HPDE6-E6E7 (cell line): ENCODE measurements at regions not wholly inside any gene's neighbourhood (a gene's known extent, or its start where the extent isn't known, plus 50 kb on each side); places are given as distances from the start of the nearest gene placed in this dataset.
A peak's percentile ranks its signal among the peaks of the same experiment; 100 is the strongest.

Experiments used
- DNase-seq: peaks from one replicate; pipeline ENCODE4 v3.0.0; 2011; ENCODE audit warnings: missing footprints; ENCODE audit errors: extremely low spot score

GRCh38 chr3:95923496-95924210 lies 890.7 kb upstream of the EPHA6 start:
- DNase-seq: peak; percentile 25

DNA sequence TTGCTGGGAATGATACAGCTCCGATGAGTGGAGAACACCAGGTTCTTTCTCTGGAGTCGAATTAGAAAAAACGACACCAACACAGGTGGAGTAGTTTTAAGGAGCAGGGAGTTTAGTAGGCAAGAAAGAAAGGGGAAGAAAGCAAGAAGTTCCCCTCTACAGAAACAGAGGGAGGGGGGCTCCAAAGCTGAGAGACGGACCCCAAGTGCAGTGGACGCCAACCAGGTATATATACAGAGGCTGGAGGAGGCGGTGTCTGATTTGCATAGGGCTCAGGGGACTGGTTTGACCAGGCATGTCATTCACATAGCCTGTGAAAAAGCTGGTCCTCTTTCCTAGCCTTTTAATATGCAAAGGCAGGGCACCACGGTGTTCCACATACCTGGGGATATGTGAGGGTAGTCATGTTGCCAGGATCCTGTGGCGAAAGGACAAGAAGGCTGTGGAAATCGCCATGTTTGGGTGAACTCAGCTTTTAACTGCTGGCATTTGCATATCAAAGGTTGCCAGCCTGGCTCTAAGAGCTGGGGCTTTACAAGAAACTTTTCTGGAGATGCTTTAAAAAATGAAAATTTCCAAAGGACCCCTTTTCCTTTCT lies 887.4 kb upstream of the EPHA6 start:
- DNase-seq: no peak

DNA sequence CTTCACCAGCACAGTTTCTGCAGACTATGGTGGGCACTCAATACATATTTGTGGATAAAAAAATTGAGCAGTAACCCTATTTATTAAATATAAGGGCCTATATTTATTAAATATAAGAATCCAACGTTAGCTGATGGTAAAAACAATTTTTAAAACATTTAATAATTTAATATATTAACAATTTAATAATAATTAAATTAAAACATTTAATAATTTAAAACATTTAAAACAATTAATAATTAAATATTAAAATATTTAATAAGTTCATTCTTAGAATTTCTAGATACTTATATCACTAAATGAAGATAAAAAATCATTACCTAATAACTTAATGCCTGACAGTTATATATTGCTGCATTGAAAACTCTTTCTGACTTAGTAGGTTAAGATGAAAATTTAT lies 880.2 kb upstream of the EPHA6 start:
- DNase-seq: no peak

DNA sequence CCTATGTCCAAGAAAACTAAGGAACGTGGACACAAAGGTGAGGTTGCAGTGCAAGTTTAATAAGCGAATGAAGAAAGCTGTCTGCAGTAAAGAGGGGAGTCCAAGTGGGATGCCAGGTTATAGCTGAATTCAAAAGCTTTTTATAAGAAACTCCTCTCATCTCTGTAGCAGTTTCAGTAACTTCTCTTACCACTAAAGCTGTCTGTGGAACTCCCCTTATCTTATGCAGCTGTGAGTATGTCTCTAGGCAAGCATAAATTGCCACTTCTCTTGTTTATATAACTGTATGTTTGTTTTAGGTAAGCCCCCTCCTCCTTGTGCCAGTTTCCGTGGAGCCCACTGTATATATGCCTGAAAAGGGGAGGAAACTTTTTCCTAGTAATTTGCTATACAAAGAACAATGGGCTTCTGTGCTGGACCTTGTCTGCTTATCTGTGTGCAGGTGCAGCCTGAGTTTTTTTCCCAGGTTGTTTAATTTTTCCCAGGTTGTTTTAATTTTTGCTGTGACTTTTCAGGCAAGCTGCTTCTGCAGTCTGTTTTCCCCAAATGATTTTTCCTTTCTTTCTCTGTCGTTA lies 875.1 kb upstream of the EPHA6 start:
- no peak for DNase-seq

DNA sequence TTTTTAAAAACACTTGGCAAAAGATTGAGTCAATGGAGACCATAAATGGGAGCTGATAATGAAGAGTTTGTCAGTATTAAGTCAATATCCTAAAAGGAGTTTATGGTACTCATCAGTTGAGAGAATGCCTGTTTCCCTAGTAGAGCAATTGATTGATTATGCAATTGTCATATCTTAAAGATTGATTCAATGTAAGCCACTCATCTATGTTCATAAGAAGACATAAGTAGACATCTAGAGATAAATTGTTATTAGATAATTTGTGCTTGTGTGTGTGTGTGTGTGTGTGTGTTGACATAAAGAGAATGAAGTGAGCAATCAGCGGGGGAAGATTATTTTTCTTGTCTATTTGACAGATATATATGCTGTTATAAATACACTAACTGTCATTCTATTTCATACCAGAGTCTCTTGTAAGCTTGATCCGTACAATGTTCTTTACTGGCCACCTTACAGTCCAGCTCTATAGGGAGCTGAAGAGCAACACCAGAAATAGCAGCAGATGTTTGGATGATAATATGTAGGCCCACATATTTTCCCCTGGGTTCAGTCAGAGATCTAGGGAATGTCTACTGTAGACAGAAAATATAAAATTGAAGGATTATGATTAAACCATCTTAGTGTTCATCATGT lies 848.6 kb upstream of the EPHA6 start:
- no peak for DNase-seq

- no peak for DNase-seq
Observed at GRCh38 chr3:95971573-95971972, 842.8 kb upstream of the EPHA6 start.

DNA sequence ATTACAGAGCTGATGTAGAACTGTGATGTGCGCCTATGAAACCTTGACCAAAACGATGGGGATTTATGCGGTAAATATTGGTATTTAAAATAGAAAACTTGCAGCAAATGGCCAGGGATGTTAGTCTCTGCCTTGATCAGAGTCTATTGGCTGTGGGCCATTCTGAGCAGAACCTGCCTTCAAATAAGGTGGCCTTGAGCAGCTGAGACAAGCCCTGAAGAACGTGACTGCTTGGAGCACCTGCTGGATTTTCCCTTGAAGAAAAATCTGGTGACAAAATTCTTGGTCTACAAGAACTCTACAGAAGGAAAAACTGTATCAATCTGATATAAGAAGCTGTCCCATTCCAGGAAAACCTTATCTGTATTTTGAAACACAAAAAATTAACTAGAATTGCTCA lies 820.1 kb upstream of the EPHA6 start:
- DNase-seq: no peak

DNA sequence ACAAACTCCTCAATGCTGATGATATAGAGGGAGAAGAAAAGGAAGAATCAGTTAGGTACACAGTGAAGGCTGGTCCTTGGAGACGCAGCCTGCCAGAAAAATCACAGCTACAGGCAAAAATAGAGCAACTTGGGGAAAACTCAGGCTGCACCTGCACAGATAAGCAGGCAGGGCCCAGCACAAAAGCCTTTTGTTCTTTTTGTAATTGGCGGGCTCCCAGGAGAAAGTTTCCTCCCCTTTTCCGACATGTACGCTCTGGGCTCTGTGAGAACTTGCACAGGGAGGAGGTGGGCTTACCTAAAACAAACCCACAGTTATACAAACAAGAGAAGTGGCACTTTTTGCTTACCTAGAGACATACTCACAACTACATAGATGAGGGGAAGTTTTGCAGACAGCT lies 813.4 kb upstream of the EPHA6 start:
- DNase-seq: no peak

DNA sequence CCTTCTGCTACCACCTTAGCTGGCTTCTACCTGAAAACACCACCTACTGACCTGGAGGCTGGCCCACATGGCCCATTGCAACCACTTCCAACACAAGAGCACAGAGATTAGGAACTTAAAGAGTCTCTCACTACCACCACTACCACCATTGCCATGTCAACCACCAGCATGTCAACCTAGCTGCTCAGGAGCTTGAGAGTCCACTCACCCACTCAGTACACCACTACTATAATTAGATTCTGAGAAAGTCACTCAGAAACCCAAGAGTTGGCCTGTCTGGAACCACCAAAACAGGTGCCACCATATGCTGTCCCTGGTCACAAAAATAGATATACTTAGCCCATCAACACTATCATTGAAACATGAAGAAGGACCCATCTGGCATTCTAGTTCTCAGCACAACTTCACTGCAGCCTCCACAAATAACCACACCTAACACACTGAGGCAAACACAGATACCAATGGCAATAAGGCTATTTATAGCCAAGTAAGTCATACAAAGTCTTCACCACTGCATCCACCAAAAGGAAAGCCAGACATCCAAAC lies 806.7 kb upstream of the EPHA6 start:
- no peak for DNase-seq

DNA sequence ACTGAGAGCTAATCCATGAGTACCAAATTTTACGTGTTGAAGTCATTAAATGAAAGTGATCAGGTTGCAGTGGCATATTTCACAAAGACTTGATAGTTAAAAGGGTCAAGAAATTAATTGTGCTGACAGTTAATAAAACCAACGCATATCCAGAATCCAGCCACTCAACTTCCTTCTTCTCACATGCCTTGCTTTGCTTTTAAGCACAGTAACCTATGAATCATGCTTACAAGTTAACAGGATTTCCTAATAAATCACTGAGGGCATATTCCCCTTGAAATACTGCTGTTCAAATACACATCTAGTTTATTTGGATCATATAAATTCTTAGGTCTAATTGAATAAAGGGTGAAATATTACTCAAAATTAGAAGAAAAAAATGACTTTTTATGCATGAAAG lies 801.5 kb upstream of the EPHA6 start:
- DNase-seq: peak; percentile 1

GRCh38 chr3:96017556-96017955 lies 796.8 kb upstream of the EPHA6 start:
- DNase-seq: no peak

DNA sequence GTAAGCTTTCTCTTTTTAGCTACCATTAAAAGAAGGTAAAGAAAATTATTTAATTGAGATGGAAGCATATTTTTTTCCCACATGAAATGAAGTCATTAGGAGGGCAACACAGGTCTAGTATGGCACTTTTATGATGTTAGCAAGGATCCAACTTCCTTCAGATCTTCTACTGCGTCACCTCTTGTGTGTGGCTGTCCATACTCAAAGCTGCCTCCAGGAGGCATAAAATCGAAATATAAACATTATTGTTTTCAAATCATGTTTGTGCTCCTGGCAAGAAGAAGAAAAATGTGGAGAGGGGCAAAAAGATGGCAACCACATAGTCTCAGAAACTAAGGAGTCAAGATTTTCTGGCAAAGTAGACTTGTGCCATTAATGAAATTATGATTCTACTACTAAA lies 791.7 kb upstream of the EPHA6 start:
- DNase-seq: no peak

- DNase-seq: no peak
Observed at GRCh38 chr3:96027718-96028117, 786.7 kb upstream of the EPHA6 start.

GRCh38 chr3:96039632-96040031 lies 774.8 kb upstream of the EPHA6 start:
- no peak for DNase-seq

DNA sequence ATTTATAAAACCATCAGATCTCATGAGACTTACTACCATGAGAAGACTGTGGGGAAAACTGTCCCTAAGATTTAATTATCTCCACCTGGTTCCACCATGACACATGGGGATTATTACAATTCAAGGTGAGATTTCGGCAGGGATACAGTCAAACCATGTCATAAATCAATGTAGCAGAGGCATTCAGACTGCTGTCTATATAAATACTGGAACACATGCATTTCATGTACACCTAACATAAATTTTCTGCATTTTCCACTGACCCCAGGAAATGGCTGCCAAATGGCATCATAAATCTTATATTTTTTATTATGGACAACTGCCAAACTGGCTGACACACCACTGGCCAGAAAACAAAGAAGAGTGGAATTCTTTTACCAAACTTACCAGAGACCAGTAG lies 755.1 kb upstream of the EPHA6 start:
- no peak for DNase-seq

GRCh38 chr3:96069065-96069464 lies 745.3 kb upstream of the EPHA6 start:
- no peak for DNase-seq

DNA sequence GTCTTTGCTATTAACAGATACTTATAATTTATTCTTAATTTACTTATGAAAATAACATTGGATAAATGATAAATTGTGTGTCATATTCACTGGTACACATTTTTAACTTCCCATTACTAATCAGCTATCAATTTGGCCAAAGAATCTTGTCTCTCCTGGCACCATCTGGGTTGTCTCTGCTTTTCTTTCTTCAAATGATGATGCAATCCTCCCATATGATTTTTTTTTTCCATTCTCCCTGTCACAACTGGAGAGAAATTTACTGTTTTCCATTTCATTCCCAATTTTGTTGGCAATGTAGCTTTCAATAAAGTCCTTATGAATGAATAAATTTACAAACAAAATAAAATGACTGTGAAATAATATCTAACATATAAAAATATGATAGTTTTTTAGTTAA lies 743.7 kb upstream of the EPHA6 start:
- DNase-seq: no peak

GRCh38 chr3:96071097-96071496 lies 743.3 kb upstream of the EPHA6 start:
- no peak for DNase-seq

- no peak for DNase-seq
Observed at GRCh38 chr3:96072226-96072625, 742.2 kb upstream of the EPHA6 start.

GRCh38 chr3:96083610-96084009 lies 730.8 kb upstream of the EPHA6 start:
- no peak for DNase-seq

DNA sequence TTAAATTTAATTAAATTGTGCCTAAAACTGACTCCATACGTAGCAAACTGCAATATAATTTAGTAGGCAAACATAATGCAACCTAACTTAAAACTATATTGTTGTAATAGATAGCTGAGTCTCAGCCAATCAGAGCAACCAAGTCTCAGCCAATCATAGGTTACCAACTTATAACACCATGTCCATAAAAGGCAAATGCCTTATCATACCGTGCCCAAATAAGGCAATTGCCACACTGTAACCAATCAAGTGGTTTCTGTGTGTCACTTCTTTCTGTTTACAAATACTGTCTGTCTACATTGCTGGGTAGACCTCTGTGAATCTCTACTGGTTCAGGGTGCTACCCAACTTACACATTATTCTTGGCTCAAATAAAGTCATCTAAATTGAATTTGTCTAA lies 728.4 kb upstream of the EPHA6 start:
- DNase-seq: no peak

GRCh38 chr3:96101006-96101560 lies 713.3 kb upstream of the EPHA6 start:
- no peak for DNase-seq
